Tibial artery (tissue), 4 donors: ENCODE measurements at regions not wholly inside any gene's neighbourhood (a gene's known extent, or its start where the extent isn't known, plus 50 kb on each side); places are given as distances from the start of the nearest gene placed in this dataset.
"Not testable (repeated sequence)": the region's sequence is repeated elsewhere in the genome, so short reads cannot be mapped to it uniquely, and the experiment has no call there.

ENCODE experiments used
- DNase-seq, 2 donors: peaks; one replicate each; pipeline ENCODE4 v3.0.0-alpha.2; 2019
- H3K27ac ChIP-seq, 2 donors: fragments of 200-600 bp; sonication (generic) in 1 of 2; 1 replicate in 1 of 2; 2 replicates in 1 of 2; pipeline ENCODE4 v1.5.1; 2018 to 2019; ENCODE audit warnings: mild to moderate bottlenecking in 1 of 2
- H3K27me3 ChIP-seq, 2 donors: fragments of 200-600 bp; sonication (generic) in 1 of 2; one replicate each; pipeline versions ENCODE4 v1.5.1 to v1.6.0; 2016 to 2019
- H3K36me3 ChIP-seq, 3 donors: fragments of 200-600 bp; sonication (generic) in 2 of 3; one replicate each; pipeline ENCODE4 v1.5.1; 2016 to 2019; ENCODE audit warnings: mild to moderate bottlenecking in 2 of 3
- H3K4me1 ChIP-seq, 4 donors: fragments of 200-600 bp; sonication (generic) in 2 of 4; 1 replicate in 3 of 4; 2 replicates in 1 of 4; pipeline ENCODE4 v1.5.1; 2016 to 2019
- H3K4me3 ChIP-seq, 2 donors: fragments of 200-600 bp; sonication (generic) in 1 of 2; 1 replicate in 1 of 2; 2 replicates in 1 of 2; pipeline ENCODE4 v1.5.1; 2018 to 2019; ENCODE audit warnings: mild to moderate bottlenecking in 2 of 2
- H3K9me3 ChIP-seq, 3 donors: fragments of 200-600 bp; sonication (generic) in 1 of 3; one replicate each; pipeline ENCODE4 v1.5.1; 2016 to 2019
- CTCF ChIP-seq, 2 experiments: fragments of 200-600 bp in 1 of 2; fragments of 450-650 bp in 1 of 2; IDR thresholded peaks; one replicate each; pipeline ENCODE4 v1.5.1; 2017 to 2019; ENCODE audit warnings: antibody characterized with exemption in 2 of 2, mild to moderate bottlenecking in 1 of 2, moderate library complexity in 1 of 2
- intact Hi-C: fragments of 100-400 bp; cut with DNase I; formaldehyde crosslinking; loops from one replicate; pipeline ENCODE4 v1.15.0; 2023; ENCODE audit warnings: low total_unique reads

DNA sequence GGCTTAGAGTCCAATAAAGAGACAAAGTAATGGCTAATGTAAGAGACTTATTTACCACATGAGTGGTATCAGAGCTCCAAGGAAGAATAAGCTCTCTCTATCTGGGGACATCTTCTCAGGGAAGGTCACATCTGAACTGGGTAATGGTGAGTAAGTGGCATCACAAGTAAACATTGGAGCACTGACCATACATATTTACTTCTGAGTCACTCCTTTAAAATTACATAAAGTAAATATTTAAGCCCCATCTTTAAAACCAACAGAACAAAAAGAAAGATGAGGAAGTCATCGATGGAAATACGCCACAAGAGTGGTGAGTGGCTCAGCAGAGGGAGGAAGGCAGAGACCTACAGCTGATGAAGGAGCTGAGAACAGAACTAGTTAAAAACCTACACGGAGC, 159.9 kb downstream of the DUSP6 start:
- Histone ChIP-seq H3K36me3 (no peaks in the 10 kb centered on the region), H3K4me3 (no peak overlapping the region), H3K9me3 (peaks cover 0 to 13% (median 3%) of the 10 kb centered on the region in 3 donors), H3K27me3 (no peaks in the 10 kb centered on the region), H3K27ac (no peak overlapping the region), H3K4me1 (no peaks in the 10 kb centered on the region)
- no peak for DNase-seq
- TF ChIP-seq CTCF (IDR thresholded peaks at IDR 0.05), result no peak
- intact Hi-C loops, result no loop called here

DNA sequence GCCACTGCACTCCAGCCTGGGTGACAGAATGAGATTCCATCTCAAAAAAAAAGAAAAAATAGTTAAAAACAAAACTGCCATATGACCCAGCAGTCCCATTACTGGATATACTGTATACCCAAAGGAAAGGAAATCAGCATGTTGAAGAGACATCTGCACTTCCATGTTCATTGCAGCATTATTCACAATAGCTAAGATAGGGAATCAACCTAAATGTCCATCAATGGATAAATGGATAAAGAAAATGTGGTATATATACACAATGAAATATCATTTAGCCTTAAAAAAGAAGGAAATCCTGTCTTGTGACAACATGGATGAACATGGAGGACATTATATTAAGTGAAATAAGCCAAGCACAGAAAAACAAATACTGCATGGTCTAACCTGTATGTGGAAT, 160.7 kb downstream of the DUSP6 start:
- H3K27ac ChIP-seq, H3K4me3 ChIP-seq, intact Hi-C loops, H3K4me1 ChIP-seq, H3K27me3 ChIP-seq, DNase-seq, H3K36me3 ChIP-seq: not testable (repeated sequence)
- peaks cover 0 to 13% (median 3%) of the 10 kb centered on the region in 3 donors for H3K9me3 ChIP-seq

GRCh38 chr12:89189448-89189847, 162.9 kb downstream of the DUSP6 start:
- Histone ChIP-seq H3K4me1 (no peaks in the 10 kb centered on the region), H3K9me3 (peaks cover 0 to 17% (median 3%) of the 10 kb centered on the region in 3 donors), H3K4me3 (no peak overlapping the region), H3K27ac (no peak overlapping the region), H3K36me3 (no peaks in the 10 kb centered on the region), H3K27me3 (no peaks in the 10 kb centered on the region)
- intact Hi-C loops, result no loop called here
- DNase-seq, result no peak
- no peak for TF ChIP-seq CTCF (IDR thresholded peaks at IDR 0.05)

DNA sequence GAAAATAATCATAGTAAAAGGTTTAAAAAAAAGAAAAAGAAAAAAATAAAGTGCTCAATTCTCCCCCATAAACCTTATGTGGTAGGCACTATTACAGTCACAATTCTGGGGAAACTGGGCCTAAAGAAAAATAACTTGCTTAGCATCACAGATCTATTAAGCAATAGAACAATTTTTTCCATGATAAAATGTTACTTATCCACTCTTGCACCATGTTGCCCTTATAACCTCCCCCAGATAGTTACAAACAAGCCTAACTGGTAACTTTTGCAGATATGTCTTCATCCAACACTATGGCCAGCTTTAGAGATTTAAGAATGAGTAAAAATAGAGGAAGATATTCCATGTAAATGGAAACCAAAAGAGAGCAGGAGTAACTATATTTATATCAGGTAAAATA, 164.8 kb downstream of the DUSP6 start:
- intact Hi-C loops, result no loop called here
- Histone ChIP-seq H3K4me1 (no peaks in the 10 kb centered on the region), H3K27ac (no peak overlapping the region), H3K36me3 (no peaks in the 10 kb centered on the region), H3K9me3 (peaks cover 0 to 17% (median 3%) of the 10 kb centered on the region in 3 donors), H3K4me3 (no peak overlapping the region), H3K27me3 (no peaks in the 10 kb centered on the region)
- no peak for TF ChIP-seq CTCF (IDR thresholded peaks at IDR 0.05)
- no peak for DNase-seq

DNA sequence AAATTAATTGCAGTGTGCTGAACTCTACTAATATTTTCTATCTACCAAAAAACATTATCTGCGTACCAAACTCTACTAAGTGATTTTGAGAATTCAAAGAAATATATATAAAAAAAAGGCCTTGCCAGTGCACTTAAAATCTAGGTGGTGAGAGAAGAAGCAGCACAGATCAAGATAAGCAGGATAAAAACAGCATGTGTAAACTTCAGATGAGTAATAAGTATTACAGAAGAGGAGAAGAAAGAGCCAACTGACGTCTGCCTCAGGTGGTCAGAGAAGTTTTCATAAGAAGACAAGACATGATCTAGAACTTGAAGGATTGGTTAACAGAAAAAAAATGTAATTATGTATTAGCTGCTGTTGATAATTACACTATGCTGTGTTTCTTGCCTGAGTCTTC, 166.4 kb downstream of the DUSP6 start:
- no peak for TF ChIP-seq CTCF (IDR thresholded peaks at IDR 0.05)

GRCh38 chr12:89185181-89185580, 167.1 kb downstream of the DUSP6 start:
- H3K4me1 ChIP-seq, result peaks cover 0 to 4% (median 0%) of the 10 kb centered on the region in 4 donors

More for the DNA sequence above, 166.4 kb downstream of the DUSP6 start:
- no peaks in the 10 kb centered on the region for H3K27me3 ChIP-seq
- H3K4me1 ChIP-seq, result no peaks in the 10 kb centered on the region
- no peak overlapping the region for H3K4me3 ChIP-seq
- intact Hi-C loops, result no loop called here
- no peak for DNase-seq
- no peaks in the 10 kb centered on the region for H3K36me3 ChIP-seq
- no peak overlapping the region for H3K27ac ChIP-seq
- peaks cover 0 to 17% (median 3%) of the 10 kb centered on the region in 3 donors for H3K9me3 ChIP-seq

More at GRCh38 chr12:89185181-89185580, 167.1 kb downstream of the DUSP6 start:
- peaks cover 0 to 13% (median 3%) of the 10 kb centered on the region in 3 donors for H3K9me3 ChIP-seq
- DNase-seq, result no peak
- no peak for TF ChIP-seq CTCF (IDR thresholded peaks at IDR 0.05)
- H3K27me3 ChIP-seq, result no peaks in the 10 kb centered on the region
- no peak overlapping the region for H3K27ac ChIP-seq
- no peaks in the 10 kb centered on the region for H3K36me3 ChIP-seq
- intact Hi-C loops, result no loop called here
- H3K4me3 ChIP-seq, result no peak overlapping the region
